Neuron (in vitro differentiated cells): ENCODE measurements at regions not wholly inside any gene's neighbourhood (a gene's known extent, or its start where the extent isn't known, plus 50 kb on each side); places are given as distances from the start of the nearest gene placed in this dataset.
"Not testable (repeated sequence)": the region's sequence is repeated elsewhere in the genome, so short reads cannot be mapped to it uniquely, and the experiment has no call there.

Source experiments
- H2AFZ ChIP-seq: one replicate; pipeline ENCODE4 v1.6.1; 2013; ENCODE audit warnings: low read depth, mild to moderate bottlenecking, inconsistent platforms, low read length, moderate library complexity
- H3K27me3 ChIP-seq: one replicate; pipeline ENCODE4 v1.6.1; 2013; ENCODE audit warnings: low read length; ENCODE audit not compliant: insufficient read depth
- H3K36me3 ChIP-seq: one replicate; pipeline ENCODE4 v1.6.1; 2013; ENCODE audit warnings: low read length; ENCODE audit not compliant: insufficient read depth
- H3K4me1 ChIP-seq: one replicate; pipeline ENCODE4 v1.6.1; 2013; ENCODE audit warnings: low read length; ENCODE audit not compliant: insufficient read depth
- H3K4me3 ChIP-seq: 2 replicates; pipeline ENCODE4 v1.5.1; 2013; ENCODE audit warnings: mild to moderate bottlenecking, low read length, moderate library complexity
- H3K9me3 ChIP-seq: one replicate; pipeline ENCODE4 v1.6.1; 2013; ENCODE audit warnings: low read length

GRCh38 chr19:31529121-31529520, 179.9 kb upstream of the TSHZ3 start:
- H3K9me3 ChIP-seq = no peaks in the 10 kb centered on the region
- H3K4me1 ChIP-seq = no peaks in the 10 kb centered on the region
- no peaks in the 10 kb centered on the region for H3K36me3 ChIP-seq
- H3K4me3 ChIP-seq = no peak overlapping the region
- H2AFZ ChIP-seq = no peak overlapping the region
- H3K27me3 ChIP-seq = no peaks in the 10 kb centered on the region

GRCh38 chr19:31530781-31531180, 181.5 kb upstream of the TSHZ3 start:
- H3K4me1 ChIP-seq = no peaks in the 10 kb centered on the region
- no peak overlapping the region for H2AFZ ChIP-seq
- H3K36me3 ChIP-seq = no peaks in the 10 kb centered on the region
- H3K9me3 ChIP-seq = no peaks in the 10 kb centered on the region
- H3K27me3 ChIP-seq = no peaks in the 10 kb centered on the region
- no peak overlapping the region for H3K4me3 ChIP-seq

GRCh38 chr19:31531326-31531725, 182.1 kb upstream of the TSHZ3 start:
- Histone ChIP-seq H3K36me3 (no peaks in the 10 kb centered on the region), H3K4me3 (no peak overlapping the region), H2AFZ (no peak overlapping the region), H3K4me1 (no peaks in the 10 kb centered on the region), H3K9me3 (no peaks in the 10 kb centered on the region), H3K27me3 (no peaks in the 10 kb centered on the region)

- Histone ChIP-seq H3K9me3 (no peaks in the 10 kb centered on the region), H2AFZ (no peak overlapping the region), H3K36me3 (no peaks in the 10 kb centered on the region), H3K27me3 (no peaks in the 10 kb centered on the region), H3K4me3 (no peak overlapping the region), H3K4me1 (no peaks in the 10 kb centered on the region)
Measured at GRCh38 chr19:31532034-31532433, 182.8 kb upstream of the TSHZ3 start.

- H3K4me1 ChIP-seq = no peaks in the 10 kb centered on the region
- no peaks in the 10 kb centered on the region for H3K36me3 ChIP-seq
- no peak overlapping the region for H2AFZ ChIP-seq
- H3K9me3 ChIP-seq = no peaks in the 10 kb centered on the region
- H3K4me3 ChIP-seq = no peak overlapping the region
- no peaks in the 10 kb centered on the region for H3K27me3 ChIP-seq
Measured at GRCh38 chr19:31533114-31533513, 183.9 kb upstream of the TSHZ3 start.

- H3K9me3 ChIP-seq = no peaks in the 10 kb centered on the region
- H2AFZ ChIP-seq = no peak overlapping the region
- H3K27me3 ChIP-seq = no peaks in the 10 kb centered on the region
- H3K36me3 ChIP-seq = no peaks in the 10 kb centered on the region
- no peaks in the 10 kb centered on the region for H3K4me1 ChIP-seq
- no peak overlapping the region for H3K4me3 ChIP-seq
Measured at GRCh38 chr19:31534231-31534630, 185.0 kb upstream of the TSHZ3 start.

- H3K27me3 ChIP-seq = no peaks in the 10 kb centered on the region
- no peaks in the 10 kb centered on the region for H3K36me3 ChIP-seq
- no peak overlapping the region for H3K4me3 ChIP-seq
- no peaks in the 10 kb centered on the region for H3K4me1 ChIP-seq
- H3K9me3 ChIP-seq = no peaks in the 10 kb centered on the region
- H2AFZ ChIP-seq = no peak overlapping the region
Measured at GRCh38 chr19:31534786-31535657, 185.8 kb upstream of the TSHZ3 start.

GRCh38 chr19:31535691-31536460, 186.6 kb upstream of the TSHZ3 start:
- no peaks in the 10 kb centered on the region for H3K4me1 ChIP-seq
- no peak overlapping the region for H3K4me3 ChIP-seq
- no peak overlapping the region for H2AFZ ChIP-seq
- no peaks in the 10 kb centered on the region for H3K36me3 ChIP-seq
- no peaks in the 10 kb centered on the region for H3K27me3 ChIP-seq
- no peaks in the 10 kb centered on the region for H3K9me3 ChIP-seq

- Histone ChIP-seq H3K9me3 (no peaks in the 10 kb centered on the region), H3K27me3 (no peaks in the 10 kb centered on the region), H2AFZ (no peak overlapping the region), H3K4me3 (no peak overlapping the region), H3K36me3 (no peaks in the 10 kb centered on the region), H3K4me1 (no peaks in the 10 kb centered on the region)
Measured at GRCh38 chr19:31537136-31537535, 187.9 kb upstream of the TSHZ3 start.

GRCh38 chr19:31537902-31538301, 188.7 kb upstream of the TSHZ3 start:
- not testable (repeated sequence) for H3K4me3 ChIP-seq, H3K9me3 ChIP-seq, H2AFZ ChIP-seq, H3K36me3 ChIP-seq, H3K4me1 ChIP-seq, H3K27me3 ChIP-seq

GRCh38 chr19:31538879-31539278, 189.6 kb upstream of the TSHZ3 start:
- Histone ChIP-seq H3K4me3 (no peak overlapping the region), H2AFZ (no peak overlapping the region), H3K9me3 (no peaks in the 10 kb centered on the region), H3K36me3 (no peaks in the 10 kb centered on the region), H3K27me3 (no peaks in the 10 kb centered on the region), H3K4me1 (no peaks in the 10 kb centered on the region)

- H3K9me3 ChIP-seq = no peaks in the 10 kb centered on the region
- H3K4me1 ChIP-seq = no peaks in the 10 kb centered on the region
- H3K36me3 ChIP-seq = no peaks in the 10 kb centered on the region
- no peak overlapping the region for H2AFZ ChIP-seq
- H3K4me3 ChIP-seq = no peak overlapping the region
- no peaks in the 10 kb centered on the region for H3K27me3 ChIP-seq
Measured at GRCh38 chr19:31539386-31539785, 190.2 kb upstream of the TSHZ3 start.

GRCh38 chr19:31541396-31541795, 192.2 kb upstream of the TSHZ3 start:
- H2AFZ ChIP-seq = no peak overlapping the region
- no peaks in the 10 kb centered on the region for H3K9me3 ChIP-seq
- H3K27me3 ChIP-seq = no peaks in the 10 kb centered on the region
- no peak overlapping the region for H3K4me3 ChIP-seq
- no peaks in the 10 kb centered on the region for H3K4me1 ChIP-seq
- no peaks in the 10 kb centered on the region for H3K36me3 ChIP-seq
